C4-2B (cell line): ENCODE measurements at regions not wholly inside any gene's neighbourhood (a gene's known extent, or its start where the extent isn't known, plus 50 kb on each side); places are given as distances from the start of the nearest gene placed in this dataset.
"Not testable (repeated sequence)": the region's sequence is repeated elsewhere in the genome, so short reads cannot be mapped to it uniquely, and the experiment has no call there.

ENCODE experiments used
- H3K27ac ChIP-seq: fragments of 450-650 bp; 2 replicates; pipeline ENCODE4 v1.5.1; 2017
- CTCF ChIP-seq: fragments of 450-650 bp; conservative IDR thresholded peaks from 2 replicates; pipeline ENCODE4 v1.5.1; 2017; ENCODE audit warnings: mild to moderate bottlenecking
- ZFX ChIP-seq: fragments of 450-650 bp; IDR thresholded peaks from 2 replicates; pipeline ENCODE4 v1.6.1; 2017

- no peak overlapping the region for H3K27ac ChIP-seq
- TF ChIP-seq ZFX = no peak
These were observed 96.2 kb upstream of the SRSF6 start for GRCh38 chr20:43361526-43361925.

DNA sequence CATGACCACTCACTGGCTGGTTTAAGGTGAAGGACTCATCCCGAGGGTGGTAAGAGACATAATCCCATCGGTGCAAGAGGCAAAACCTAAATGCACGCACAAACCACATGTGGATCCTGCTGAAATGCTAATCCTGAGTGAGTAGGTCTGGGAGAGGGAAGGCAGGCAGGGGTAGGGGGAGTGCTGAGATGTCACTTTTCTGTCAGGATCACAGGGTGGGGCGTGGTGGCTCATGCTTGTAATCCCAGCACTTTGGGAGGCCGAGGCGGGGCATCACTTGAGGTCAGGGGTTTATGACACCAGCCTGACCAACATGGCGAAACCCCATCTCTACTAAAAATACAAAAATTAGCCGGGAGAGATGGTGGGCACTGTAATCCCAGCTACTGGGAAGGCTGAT, 97.7 kb upstream of the SRSF6 start:
- H3K27ac ChIP-seq = no peak overlapping the region
- TF ChIP-seq CTCF (no peak), ZFX (no peak)

- TF ChIP-seq CTCF (no peak), ZFX (no peak)
- H3K27ac ChIP-seq = no peak overlapping the region
These were observed 98.9 kb upstream of the SRSF6 start for GRCh38 chr20:43358811-43359210.

GRCh38 chr20:43357352-43357751, 100.3 kb upstream of the SRSF6 start:
- no peak for TF ChIP-seq ZFX
- no peak for TF ChIP-seq CTCF
- no peak overlapping the region for H3K27ac ChIP-seq

DNA sequence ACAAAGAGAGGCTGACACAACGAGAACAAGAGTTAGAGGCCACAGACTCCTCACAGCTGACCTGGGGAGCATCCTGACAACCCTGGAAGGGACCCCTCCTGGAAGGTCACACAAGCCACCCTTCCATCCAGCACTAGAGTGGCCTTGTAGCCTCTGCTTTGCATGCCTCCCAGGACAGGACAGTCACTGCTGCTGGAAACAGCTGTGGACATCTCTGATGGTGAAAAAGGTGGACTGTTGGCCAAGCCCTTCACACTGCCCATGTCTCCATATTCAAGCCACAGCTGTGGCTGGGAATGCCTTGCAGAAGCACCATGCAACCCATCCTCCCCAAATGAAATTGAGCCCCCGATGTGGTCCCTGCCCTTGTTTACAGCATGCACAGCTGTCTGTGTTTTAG, 102.1 kb upstream of the SRSF6 start:
- TF ChIP-seq ZFX (no peak), CTCF (no peak)
- no peak overlapping the region for H3K27ac ChIP-seq

GRCh38 chr20:43352996-43353395, 104.7 kb upstream of the SRSF6 start:
- TF ChIP-seq ZFX (no peak), CTCF (no peak)
- no peak overlapping the region for H3K27ac ChIP-seq

DNA sequence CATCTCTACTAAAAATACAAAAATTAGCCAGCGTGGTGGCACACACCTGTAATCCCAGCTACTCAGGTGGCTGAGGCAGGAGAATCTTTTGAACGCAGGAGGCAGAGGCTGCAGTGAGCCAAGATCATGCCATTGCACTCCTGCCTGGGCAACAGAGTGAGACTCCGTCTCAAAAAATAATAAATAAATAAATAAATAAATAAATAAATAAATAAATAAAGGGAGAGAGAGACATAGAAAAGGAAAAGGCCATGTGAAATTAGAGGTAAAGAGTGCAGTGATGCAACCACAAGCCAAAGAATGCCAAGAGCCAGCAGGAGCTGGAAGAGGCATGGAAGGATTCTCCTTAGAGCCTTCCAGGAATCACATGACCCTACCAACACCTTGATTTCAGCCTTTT, 107.0 kb upstream of the SRSF6 start:
- H3K27ac ChIP-seq = not testable (repeated sequence)

DNA sequence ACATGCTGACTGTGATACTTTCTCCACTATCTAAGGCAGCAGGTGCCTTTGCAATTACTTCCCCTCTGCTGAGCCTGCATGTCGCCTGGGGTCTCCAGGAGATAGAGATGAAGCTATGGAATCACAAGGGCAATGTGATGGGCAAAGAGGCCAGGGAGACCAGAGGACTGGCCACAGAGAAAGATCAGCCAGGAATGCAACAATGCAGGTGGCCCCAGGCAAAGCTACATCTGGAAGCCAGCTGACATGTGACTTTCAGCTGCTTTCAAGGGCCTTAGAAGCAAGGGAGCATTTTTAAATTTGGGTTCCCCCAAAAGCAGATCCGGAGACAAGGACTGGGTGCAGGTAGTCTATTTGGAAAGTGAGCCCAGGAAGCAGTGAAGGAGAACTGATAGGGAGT, 107.9 kb upstream of the SRSF6 start:
- no peak overlapping the region for H3K27ac ChIP-seq
- TF ChIP-seq CTCF = no peak
- no peak for TF ChIP-seq ZFX

GRCh38 chr20:43347839-43348238, 109.9 kb upstream of the SRSF6 start:
- not testable (repeated sequence) for H3K27ac ChIP-seq
